Uterus (tissue), 3 donors: ENCODE measurements at regions not wholly inside any gene's neighbourhood (a gene's known extent, or its start where the extent isn't known, plus 50 kb on each side); places are given as distances from the start of the nearest gene placed in this dataset.

Experiments used
- DNase-seq, 2 donors: peaks; one replicate each; pipeline ENCODE4 v3.0.0-alpha.2; 2019 to 2020
- H3K27ac ChIP-seq, 2 donors: fragments of 200-600 bp; sonication (generic); 1 replicate in 1 of 2; 2 replicates in 1 of 2; pipeline ENCODE4 v1.5.1; 2016 to 2018
- H3K27me3 ChIP-seq, 2 donors: fragments of 200-600 bp; sonication (generic); one replicate each; pipeline ENCODE4 v1.5.1; 2018 to 2019; ENCODE audit warnings: control low read depth in 1 of 2
- H3K36me3 ChIP-seq, 2 donors: fragments of 200-600 bp; sonication (generic); one replicate each; pipeline ENCODE4 v1.5.1; 2019; ENCODE audit warnings: control low read depth in 1 of 2
- H3K4me1 ChIP-seq, 2 donors: fragments of 200-600 bp; sonication (generic); one replicate each; pipeline ENCODE4 v1.5.1; 2018 to 2019; ENCODE audit warnings: control low read depth in 1 of 2
- H3K4me3 ChIP-seq, 2 donors: fragments of 200-600 bp; sonication (generic); 1 replicate in 1 of 2; 2 replicates in 1 of 2; pipeline ENCODE4 v1.5.1; 2018 to 2019; ENCODE audit warnings: mild to moderate bottlenecking in 1 of 2
- H3K9me3 ChIP-seq, 2 donors: fragments of 200-600 bp; sonication (generic); one replicate each; pipeline ENCODE4 v1.5.1; 2019; ENCODE audit warnings: control low read depth in 1 of 2
- POLR2A ChIP-seq, 2 donors: fragments of 450-650 bp; IDR thresholded peaks; one replicate each; pipeline ENCODE4 v1.6.1; 2016; ENCODE audit warnings: antibody characterized with exemption in 2 of 2, mild to moderate bottlenecking in 1 of 2, moderate library complexity in 1 of 2
- intact Hi-C: fragments of 100-400 bp; cut with DNase I; formaldehyde crosslinking; loops from one replicate; pipeline ENCODE4 v1.15.1; 2023; ENCODE audit warnings: low total_unique reads
- TF ChIP-seq, protein P1 (sequence below), 4 experiments: fragments of 200-600 bp in 2 of 4; fragments of 450-650 bp in 2 of 4; sonication (generic) in 2 of 4; IDR thresholded peaks; one replicate each; pipeline ENCODE4 v1.5.1; 2016 to 2019; ENCODE audit warnings: antibody characterized with exemption in 4 of 4, mild to moderate bottlenecking in 2 of 4, moderate library complexity in 1 of 4
- donor health status: DM: yes; HTN: yes; CAD: no.

DNA sequence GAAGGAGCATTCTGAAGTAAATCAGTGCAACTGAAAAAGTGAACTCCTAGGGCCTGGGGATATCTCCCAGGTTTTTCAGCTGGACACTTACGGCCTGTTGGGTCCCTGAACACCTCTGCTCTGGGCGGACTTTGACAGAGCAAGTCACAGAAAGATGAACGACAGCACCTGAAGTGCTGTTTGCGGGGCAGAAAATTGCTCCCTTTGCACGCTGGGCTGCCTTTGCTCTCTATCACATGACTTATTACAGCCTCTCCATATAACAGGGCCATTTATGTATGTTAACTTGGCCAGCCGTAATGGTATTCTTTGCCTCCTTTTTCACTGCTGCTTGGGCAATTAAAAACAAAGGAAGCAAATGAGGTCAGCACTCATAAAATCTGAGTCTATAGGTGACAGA lies 332.9 kb downstream of the BARHL2 start:
- Histone ChIP-seq H3K27me3 (no peaks in the 10 kb centered on the region), H3K36me3 (no peaks in the 10 kb centered on the region), H3K27ac (no peak overlapping the region), H3K9me3 (no peaks in the 10 kb centered on the region), H3K4me1 (no peaks in the 10 kb centered on the region), H3K4me3 (no peak overlapping the region)
- intact Hi-C loops = no loop called here
- no peak for DNase-seq
- TF ChIP-seq POLR2A (IDR thresholded peaks at IDR 0.05) = no peak
- TF ChIP-seq, protein P1, sequence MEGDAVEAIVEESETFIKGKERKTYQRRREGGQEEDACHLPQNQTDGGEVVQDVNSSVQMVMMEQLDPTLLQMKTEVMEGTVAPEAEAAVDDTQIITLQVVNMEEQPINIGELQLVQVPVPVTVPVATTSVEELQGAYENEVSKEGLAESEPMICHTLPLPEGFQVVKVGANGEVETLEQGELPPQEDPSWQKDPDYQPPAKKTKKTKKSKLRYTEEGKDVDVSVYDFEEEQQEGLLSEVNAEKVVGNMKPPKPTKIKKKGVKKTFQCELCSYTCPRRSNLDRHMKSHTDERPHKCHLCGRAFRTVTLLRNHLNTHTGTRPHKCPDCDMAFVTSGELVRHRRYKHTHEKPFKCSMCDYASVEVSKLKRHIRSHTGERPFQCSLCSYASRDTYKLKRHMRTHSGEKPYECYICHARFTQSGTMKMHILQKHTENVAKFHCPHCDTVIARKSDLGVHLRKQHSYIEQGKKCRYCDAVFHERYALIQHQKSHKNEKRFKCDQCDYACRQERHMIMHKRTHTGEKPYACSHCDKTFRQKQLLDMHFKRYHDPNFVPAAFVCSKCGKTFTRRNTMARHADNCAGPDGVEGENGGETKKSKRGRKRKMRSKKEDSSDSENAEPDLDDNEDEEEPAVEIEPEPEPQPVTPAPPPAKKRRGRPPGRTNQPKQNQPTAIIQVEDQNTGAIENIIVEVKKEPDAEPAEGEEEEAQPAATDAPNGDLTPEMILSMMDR (IDR thresholded peaks at IDR 0.05) = no peak

DNA sequence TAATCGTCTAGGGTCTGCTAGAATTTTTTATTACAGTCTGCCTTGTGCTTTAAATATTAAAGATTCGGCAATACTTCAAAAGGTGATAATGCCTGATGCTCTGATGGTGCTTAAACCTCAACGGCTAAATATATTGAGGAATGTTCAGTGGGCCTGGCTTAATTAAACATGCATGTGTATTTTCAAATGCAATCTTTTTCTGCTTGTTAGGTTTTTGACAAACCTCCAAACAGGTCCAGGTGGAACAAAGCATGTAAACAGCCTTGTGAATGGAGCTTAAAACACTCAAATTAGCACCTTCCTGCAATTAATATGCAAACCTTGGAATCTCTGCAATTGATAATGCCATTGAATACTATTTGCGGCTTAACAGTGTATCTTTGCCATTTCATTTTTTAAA lies 334.9 kb downstream of the BARHL2 start:
- H3K27me3 ChIP-seq = no peaks in the 10 kb centered on the region
- H3K36me3 ChIP-seq = no peaks in the 10 kb centered on the region
- intact Hi-C loops = no loop called here
- TF ChIP-seq, protein P1 (IDR thresholded peaks at IDR 0.05) = no peak
- no peak for TF ChIP-seq POLR2A (IDR thresholded peaks at IDR 0.05)
- H3K27ac ChIP-seq = no peak overlapping the region
- H3K4me3 ChIP-seq = no peak overlapping the region
- DNase-seq = no peak
- H3K9me3 ChIP-seq = no peaks in the 10 kb centered on the region
- H3K4me1 ChIP-seq = no peaks in the 10 kb centered on the region

DNA sequence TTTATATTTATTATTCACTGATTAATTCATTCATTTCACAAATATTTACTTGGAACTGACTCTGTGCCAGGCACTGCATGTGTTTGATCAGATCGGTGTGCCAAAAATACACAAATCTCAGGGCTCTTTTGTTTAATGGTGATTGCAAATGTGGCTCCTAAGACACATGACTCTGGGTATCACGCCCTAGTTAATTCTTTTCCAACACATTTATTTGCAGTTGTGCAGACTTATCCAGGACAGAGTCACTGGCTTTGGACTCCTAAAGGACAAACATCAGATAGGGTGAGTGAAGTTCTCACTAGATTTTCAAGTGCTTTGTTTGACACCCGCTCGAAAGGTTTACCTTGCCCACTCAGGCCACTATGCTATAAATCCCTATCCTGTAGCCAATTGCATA lies 335.5 kb downstream of the BARHL2 start:
- H3K36me3 ChIP-seq = no peaks in the 10 kb centered on the region
- no peaks in the 10 kb centered on the region for H3K27me3 ChIP-seq
- H3K4me3 ChIP-seq = no peak overlapping the region
- no peaks in the 10 kb centered on the region for H3K9me3 ChIP-seq
- TF ChIP-seq, protein P1 (IDR thresholded peaks at IDR 0.05) = no peak
- no peak for TF ChIP-seq POLR2A (IDR thresholded peaks at IDR 0.05)
- no peak for DNase-seq
- no peak overlapping the region for H3K27ac ChIP-seq
- intact Hi-C loops = no loop called here
- no peaks in the 10 kb centered on the region for H3K4me1 ChIP-seq

DNA sequence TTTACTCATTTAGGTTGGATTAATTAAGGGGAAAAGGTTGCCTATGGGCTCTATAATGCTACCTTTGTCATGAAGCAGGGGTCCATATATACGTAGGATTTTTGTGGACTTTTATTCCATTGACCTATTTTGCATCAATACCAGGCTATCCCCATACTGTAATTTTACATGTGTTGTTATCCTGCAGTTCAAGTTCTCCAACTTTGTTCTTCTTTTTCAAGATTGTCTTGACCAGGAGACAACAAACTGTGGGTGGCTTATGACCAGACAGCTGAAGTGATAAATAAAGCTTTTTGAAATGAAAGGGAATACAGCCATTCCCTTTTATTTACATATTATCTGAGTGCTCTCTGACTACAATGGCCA lies 345.7 kb downstream of the BARHL2 start:
- no peaks in the 10 kb centered on the region for H3K27me3 ChIP-seq
- TF ChIP-seq, protein P1 (IDR thresholded peaks at IDR 0.05) = no peak
- no peak for TF ChIP-seq POLR2A (IDR thresholded peaks at IDR 0.05)
- H3K27ac ChIP-seq = no peak overlapping the region
- intact Hi-C loops = no loop called here
- DNase-seq = no peak
- H3K4me1 ChIP-seq = no peaks in the 10 kb centered on the region
- H3K9me3 ChIP-seq = no peaks in the 10 kb centered on the region
- no peak overlapping the region for H3K4me3 ChIP-seq
- no peaks in the 10 kb centered on the region for H3K36me3 ChIP-seq

DNA sequence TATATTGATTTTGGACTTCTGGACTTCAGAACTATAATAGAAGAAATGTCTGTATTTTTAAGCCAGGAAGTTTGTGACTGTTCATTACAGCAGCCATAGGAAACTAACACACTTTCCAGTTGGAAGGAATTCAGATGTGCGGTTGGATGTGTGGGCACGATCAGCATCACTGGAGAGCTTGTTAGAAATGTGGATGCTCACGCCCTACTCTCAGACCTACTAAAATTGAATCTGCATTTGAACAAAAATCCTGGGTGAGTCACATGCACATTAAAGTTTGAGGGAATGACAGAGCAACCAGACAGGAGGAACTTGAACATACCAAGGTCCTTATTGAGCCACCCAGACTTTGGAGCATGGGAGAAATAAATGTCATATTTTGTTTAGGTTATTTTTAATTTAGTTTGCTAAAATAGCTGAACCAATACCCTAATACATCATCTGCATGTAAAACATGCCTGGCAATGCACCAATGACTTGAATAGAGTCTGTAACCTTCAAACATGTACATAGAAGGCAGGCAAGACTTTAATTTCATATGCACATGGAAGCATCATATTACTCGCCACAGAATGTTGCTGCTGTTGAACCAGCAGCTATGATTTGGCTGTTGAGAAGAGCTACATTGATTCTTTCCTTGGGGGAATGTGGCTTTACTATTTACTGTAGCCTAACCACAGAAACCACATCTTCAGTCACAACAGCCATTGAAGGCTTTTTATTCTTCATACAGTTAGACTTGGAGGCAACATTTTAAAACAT lies 346.2 kb downstream of the BARHL2 start:
- no peaks in the 10 kb centered on the region for H3K9me3 ChIP-seq
- intact Hi-C loops = no loop called here
- TF ChIP-seq POLR2A (IDR thresholded peaks at IDR 0.05) = no peak
- TF ChIP-seq, protein P1 (IDR thresholded peaks at IDR 0.05) = no peak

More for the DNA sequence above, 346.2 kb downstream of the BARHL2 start:
- no peaks in the 10 kb centered on the region for H3K36me3 ChIP-seq
- no peak overlapping the region for H3K4me3 ChIP-seq
- no peaks in the 10 kb centered on the region for H3K27me3 ChIP-seq
- no peak overlapping the region for H3K27ac ChIP-seq
- no peak for DNase-seq
- no peaks in the 10 kb centered on the region for H3K4me1 ChIP-seq
